ENCODE measurements at regions not wholly inside any gene's neighbourhood (a gene's known extent, or its start where the extent isn't known, plus 50 kb on each side); places are given as distances from the start of the nearest gene placed in this dataset.

- Histone ChIP-seq H3K9me3 (ENCODE audit: control insufficient read depth, insufficient read depth, low read length) (no peaks in the 10 kb centered on the region), H3K27ac (ENCODE audit: low read length) (no peak overlapping the region), H3K27me3 (ENCODE audit: control insufficient read depth, insufficient read depth, low read length) (no peaks in the 10 kb centered on the region), H3K4me3 (ENCODE audit: low read length) (no peak overlapping the region), H3K36me3 (ENCODE audit: control insufficient read depth, insufficient read depth, low read length) (no peaks in the 10 kb centered on the region), H3K4me1 (ENCODE audit: control insufficient read depth, insufficient read depth, low read length) (no peaks in the 10 kb centered on the region)
- no peak for TF ChIP-seq CTCF (IDR thresholded peaks at IDR 0.05)
- no peaks in the 10 kb centered on the region for H3K4me1 Mint-ChIP-seq
- ATAC-seq (no peak), DNase-seq (no peak)
- WGBS (ENCODE audit: insufficient coverage), result 80% methylated on average over 1 of the region's 2 CpGs
- peaks cover 3 to 4% of the 10 kb centered on the region in 2 donors for H3K9me3 Mint-ChIP-seq
- intact Hi-C loops (cut with micrococcal nuclease), result no loop called here
- no peak overlapping the region for H3K4me3 Mint-ChIP-seq
- H3K27me3 Mint-ChIP-seq (ENCODE audit: low read depth in 2 of 2), result no peaks in the 10 kb centered on the region
- no peak overlapping the region for H3K27ac Mint-ChIP-seq
- H3K36me3 Mint-ChIP-seq, result no peaks in the 10 kb centered on the region
Observed at GRCh38 chr4:14515556-14515955, 486.7 kb upstream of the CPEB2 start.

GRCh38 chr4:14518136-14518535 lies 484.1 kb upstream of the CPEB2 start:
- peaks cover 5% of the 10 kb centered on the region for H3K36me3 Mint-ChIP-seq
- ATAC-seq (no peak), DNase-seq (no peak)
- intact Hi-C loops (cut with micrococcal nuclease), result no loop called here
- 62% methylated on average over 2 of the region's 2 CpGs for WGBS (ENCODE audit: insufficient coverage)
- no peaks in the 10 kb centered on the region for H3K4me1 Mint-ChIP-seq
- H3K36me3 ChIP-seq (ENCODE audit: control insufficient read depth, insufficient read depth, low read length), result no peaks in the 10 kb centered on the region
- no peak overlapping the region for H3K4me3 ChIP-seq (ENCODE audit: low read length)
- no peaks in the 10 kb centered on the region for H3K4me1 ChIP-seq (ENCODE audit: control insufficient read depth, insufficient read depth, low read length)
- no peak overlapping the region for H3K27ac ChIP-seq (ENCODE audit: low read length)
- peaks cover 3 to 6% of the 10 kb centered on the region in 2 donors for H3K9me3 Mint-ChIP-seq
- TF ChIP-seq CTCF (IDR thresholded peaks at IDR 0.05), result no peak
- no peak overlapping the region for H3K4me3 Mint-ChIP-seq
- H3K9me3 ChIP-seq (ENCODE audit: control insufficient read depth, insufficient read depth, low read length), result no peaks in the 10 kb centered on the region
- no peaks in the 10 kb centered on the region for H3K27me3 ChIP-seq (ENCODE audit: control insufficient read depth, insufficient read depth, low read length)
- H3K27ac Mint-ChIP-seq, result no peak overlapping the region
- H3K27me3 Mint-ChIP-seq (ENCODE audit: low read depth in 2 of 2), result no peaks in the 10 kb centered on the region

GRCh38 chr4:14520171-14520570 lies 482.1 kb upstream of the CPEB2 start:
- intact Hi-C loops (cut with micrococcal nuclease), result no loop called here
- Histone ChIP-seq H3K4me1 (ENCODE audit: control insufficient read depth, insufficient read depth, low read length) (no peaks in the 10 kb centered on the region), H3K36me3 (ENCODE audit: control insufficient read depth, insufficient read depth, low read length) (no peaks in the 10 kb centered on the region), H3K27me3 (ENCODE audit: control insufficient read depth, insufficient read depth, low read length) (no peaks in the 10 kb centered on the region), H3K4me3 (ENCODE audit: low read length) (no peak overlapping the region), H3K9me3 (ENCODE audit: control insufficient read depth, insufficient read depth, low read length) (no peaks in the 10 kb centered on the region), H3K27ac (ENCODE audit: low read length) (no peak overlapping the region)
- ATAC-seq (no peak), DNase-seq (no peak)
- H3K27me3 Mint-ChIP-seq (ENCODE audit: low read depth in 2 of 2), result no peaks in the 10 kb centered on the region
- H3K9me3 Mint-ChIP-seq, result peaks cover 3 to 7% of the 10 kb centered on the region in 2 donors
- no peak for TF ChIP-seq CTCF (IDR thresholded peaks at IDR 0.05)
- WGBS (ENCODE audit: insufficient coverage), result 50% methylated on average over 1 of the region's 1 CpG
- H3K27ac Mint-ChIP-seq, result no peak overlapping the region
- no peak overlapping the region for H3K4me3 Mint-ChIP-seq
- H3K36me3 Mint-ChIP-seq, result peaks cover 10% of the 10 kb centered on the region
- H3K4me1 Mint-ChIP-seq, result no peaks in the 10 kb centered on the region

- WGBS (ENCODE audit: insufficient coverage), result 79% methylated on average over 1 of the region's 1 CpG
- Mint-ChIP-seq H3K27ac (no peak overlapping the region), H3K36me3 (peaks cover 10% of the 10 kb centered on the region), H3K27me3 (ENCODE audit: low read depth in 2 of 2) (no peaks in the 10 kb centered on the region), H3K9me3 (peaks cover 3 to 4% of the 10 kb centered on the region in 2 donors), H3K4me1 (no peaks in the 10 kb centered on the region), H3K4me3 (no peak overlapping the region)
- no peaks in the 10 kb centered on the region for H3K36me3 ChIP-seq (ENCODE audit: control insufficient read depth, insufficient read depth, low read length)
- no peaks in the 10 kb centered on the region for H3K27me3 ChIP-seq (ENCODE audit: control insufficient read depth, insufficient read depth, low read length)
- no peak overlapping the region for H3K27ac ChIP-seq (ENCODE audit: low read length)
- no peak overlapping the region for H3K4me3 ChIP-seq (ENCODE audit: low read length)
- ATAC-seq, result no peak
- H3K4me1 ChIP-seq (ENCODE audit: control insufficient read depth, insufficient read depth, low read length), result no peaks in the 10 kb centered on the region
- DNase-seq, result no peak
- no peak for TF ChIP-seq CTCF (IDR thresholded peaks at IDR 0.05)
- H3K9me3 ChIP-seq (ENCODE audit: control insufficient read depth, insufficient read depth, low read length), result no peaks in the 10 kb centered on the region
- intact Hi-C loops (cut with micrococcal nuclease), result no loop called here
Observed at GRCh38 chr4:14524276-14524675, 478.0 kb upstream of the CPEB2 start.

Measured in natural killer cell (primary cell).